GM21447 (cell line): ENCODE measurements at regions not wholly inside any gene's neighbourhood (a gene's known extent, or its start where the extent isn't known, plus 50 kb on each side); places are given as distances from the start of the nearest gene placed in this dataset.
"Not testable (repeated sequence)": the region's sequence is repeated elsewhere in the genome, so short reads cannot be mapped to it uniquely, and the experiment has no call there.

Source experiments
- ATAC-seq: cut with Tn5 transposase; IDR thresholded peaks from one replicate; pipeline ENCODE4 v1.9.1; 2021; ENCODE audit not compliant: unreplicated experiment

GRCh38 chr10:109126541-109126940 is 796.8 kb downstream of the XPNPEP1 start:
- no peak for ATAC-seq

DNA sequence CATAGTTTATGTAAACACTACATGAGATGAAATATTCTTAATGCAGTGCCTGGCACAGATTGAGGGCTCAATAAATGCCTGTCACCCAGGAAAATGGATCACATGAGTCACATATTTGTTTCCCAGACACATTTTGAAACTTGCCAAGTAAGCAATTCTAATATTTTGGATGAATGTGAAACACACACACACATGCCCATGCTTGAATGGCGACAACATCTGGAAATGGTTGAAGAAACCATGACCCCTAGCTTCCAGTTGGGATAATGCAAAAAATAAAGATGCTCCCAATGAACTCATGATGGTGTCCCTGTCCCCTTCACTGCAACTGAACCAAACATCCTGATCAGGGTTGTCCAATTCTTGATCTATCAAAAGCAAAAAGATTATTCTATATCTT is 797.3 kb downstream of the XPNPEP1 start:
- ATAC-seq = no peak

DNA sequence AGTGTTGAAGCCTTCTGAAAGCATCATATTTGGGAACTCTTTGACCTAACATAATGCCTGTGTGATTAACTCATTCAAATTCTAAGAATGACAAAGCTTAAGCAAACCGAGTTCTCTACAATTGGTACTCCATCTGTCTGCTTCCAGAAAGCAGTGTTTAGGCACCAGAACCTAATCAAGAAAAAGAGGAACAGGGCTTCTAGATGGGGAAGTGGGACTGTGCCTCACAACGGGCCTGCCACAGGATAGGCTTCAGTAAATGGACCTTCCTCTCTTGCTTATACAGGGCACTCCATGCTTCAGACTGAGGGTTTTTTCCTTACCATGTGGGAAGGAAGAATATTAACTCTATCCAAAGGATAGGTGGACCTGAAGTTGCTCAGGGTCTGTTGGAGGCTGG is 808.1 kb downstream of the XPNPEP1 start:
- ATAC-seq = no peak

DNA sequence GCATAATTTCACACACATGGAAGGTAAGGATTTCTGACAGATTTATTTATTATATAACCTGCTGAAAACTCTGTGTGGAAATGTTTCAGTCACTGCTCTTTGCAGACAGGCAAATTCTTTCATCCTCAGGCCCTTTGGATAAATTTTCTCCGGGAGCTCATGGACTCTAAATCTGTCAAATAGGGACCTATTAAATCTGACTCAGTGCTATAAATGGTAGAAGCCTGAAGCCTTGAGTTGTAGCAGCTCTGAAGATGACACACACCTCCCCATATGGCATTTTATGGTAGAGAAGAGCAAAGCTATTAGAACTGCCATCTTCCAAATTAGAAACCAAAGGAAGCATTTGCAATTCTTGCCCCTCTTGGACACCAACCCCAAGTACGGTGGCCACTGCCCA is 808.7 kb downstream of the XPNPEP1 start:
- no peak for ATAC-seq

GRCh38 chr10:109106604-109107003 is 816.7 kb downstream of the XPNPEP1 start:
- ATAC-seq = no peak

GRCh38 chr10:109105725-109106124 is 817.6 kb downstream of the XPNPEP1 start:
- ATAC-seq = no peak

- ATAC-seq = no peak
These were observed 818.5 kb downstream of the XPNPEP1 start for GRCh38 chr10:109104806-109105205.

DNA sequence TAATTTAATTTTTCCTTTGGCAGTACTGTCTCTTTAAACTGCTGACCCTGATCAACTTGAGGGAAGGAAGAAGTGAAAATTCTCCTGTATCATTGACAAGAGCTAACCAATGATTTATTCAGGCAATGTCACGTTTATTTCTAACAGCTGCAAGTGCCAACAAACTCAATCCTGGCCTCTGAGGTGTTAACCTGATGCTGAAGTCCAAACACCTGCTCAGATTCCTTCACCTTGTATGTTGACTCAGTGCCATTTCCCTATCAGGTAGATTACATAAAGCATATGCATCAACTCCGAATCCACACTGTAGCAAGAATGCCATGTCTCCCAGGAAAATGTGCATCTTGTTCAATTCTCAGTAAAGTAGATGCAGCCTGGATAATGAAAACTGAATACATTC is 820.0 kb downstream of the XPNPEP1 start:
- ATAC-seq = no peak

- no peak for ATAC-seq
These were observed 833.5 kb downstream of the XPNPEP1 start for GRCh38 chr10:109089779-109090178.

GRCh38 chr10:109071539-109071938 is 851.8 kb downstream of the XPNPEP1 start:
- ATAC-seq = no peak

- ATAC-seq = no peak
These were observed 852.8 kb downstream of the XPNPEP1 start for GRCh38 chr10:109070492-109070891.

GRCh38 chr10:109067031-109067430 is 856.3 kb downstream of the XPNPEP1 start:
- ATAC-seq = no peak

- ATAC-seq = no peak
These were observed 857.5 kb downstream of the XPNPEP1 start for GRCh38 chr10:109065821-109066220.

DNA sequence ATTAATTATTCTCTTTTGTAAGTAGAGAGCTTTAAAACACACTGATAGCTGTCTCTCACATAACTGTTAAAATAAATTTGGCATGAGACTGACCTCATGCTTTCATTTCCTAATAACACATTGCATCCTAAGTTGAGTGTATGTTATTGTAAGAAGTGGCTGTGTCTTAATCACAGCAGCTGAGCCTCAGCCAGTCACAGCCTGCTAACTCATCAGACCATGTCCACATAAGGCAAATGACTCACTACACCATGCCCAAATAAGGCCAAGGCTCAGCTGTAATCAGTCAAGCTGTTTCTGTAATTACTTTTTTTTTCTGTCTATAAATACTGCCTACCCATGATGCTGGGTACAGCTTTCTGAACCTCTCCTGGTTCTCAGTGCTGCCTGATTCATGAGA is 860.9 kb downstream of the XPNPEP1 start:
- ATAC-seq = no peak

DNA sequence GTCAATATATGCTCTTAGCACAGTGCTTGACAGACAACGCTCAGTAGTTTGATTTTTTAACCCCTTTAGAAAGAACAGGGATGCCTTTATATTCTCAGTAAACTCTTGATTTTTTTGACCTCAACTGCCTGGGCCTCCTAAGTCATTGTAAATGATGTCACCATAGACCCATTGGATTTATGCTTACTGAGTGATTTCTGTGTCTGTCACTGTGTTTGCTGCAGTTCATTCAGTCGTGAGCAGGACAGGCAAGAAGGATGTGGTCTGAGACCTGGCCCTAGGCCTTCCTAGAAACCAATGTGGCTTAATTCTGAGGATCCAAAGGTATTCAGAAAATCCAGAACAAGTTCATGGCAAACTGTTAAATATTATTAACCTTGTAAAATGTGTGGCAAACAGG is 868.1 kb downstream of the XPNPEP1 start:
- ATAC-seq = no peak

GRCh38 chr10:109047856-109048255 is 875.5 kb downstream of the XPNPEP1 start:
- ATAC-seq = no peak

GRCh38 chr10:109046427-109046826 is 876.9 kb downstream of the XPNPEP1 start:
- not testable (repeated sequence) for ATAC-seq

DNA sequence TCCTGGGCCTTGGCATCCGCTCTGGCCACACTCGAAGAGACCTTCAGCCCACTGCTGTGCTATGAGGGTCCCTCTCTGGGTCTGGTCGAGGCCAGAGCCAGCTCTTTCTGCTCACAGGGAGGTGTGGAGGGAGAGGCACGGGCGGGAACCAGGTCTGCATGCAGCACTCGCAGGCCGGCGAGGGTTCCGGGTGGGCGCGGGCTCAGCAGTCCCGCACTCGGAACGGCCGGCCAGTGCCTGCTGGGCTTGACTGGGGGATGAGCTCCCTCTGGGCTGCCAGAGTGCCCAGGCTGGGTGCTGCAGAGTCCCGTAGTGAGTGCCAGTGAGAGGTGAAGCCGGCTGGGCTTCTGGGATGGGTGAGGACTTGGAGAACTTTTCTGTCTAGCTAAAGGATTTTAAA is 882.7 kb downstream of the XPNPEP1 start:
- no peak for ATAC-seq

DNA sequence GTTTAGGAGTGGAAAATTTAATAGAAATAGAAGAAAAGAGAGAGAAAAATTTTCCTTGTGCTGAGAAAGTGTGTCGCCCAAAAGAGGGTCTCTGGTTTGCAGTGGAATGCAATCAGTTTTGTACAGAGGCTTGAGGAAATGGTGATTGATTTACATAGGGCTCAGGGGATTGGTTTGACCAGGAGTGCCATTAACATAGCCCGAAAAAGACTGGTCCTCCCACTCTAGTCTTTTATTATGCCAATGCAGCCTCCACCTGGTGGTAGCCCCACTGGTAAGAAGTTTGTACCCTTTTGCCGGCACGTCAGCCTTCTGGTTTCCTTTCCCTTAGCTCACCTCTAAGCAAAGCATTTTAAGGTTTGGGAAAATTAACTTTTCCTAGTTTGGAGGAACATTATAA is 885.3 kb downstream of the XPNPEP1 start:
- no peak for ATAC-seq

GRCh38 chr10:109030581-109031210 is 892.6 kb downstream of the XPNPEP1 start:
- no peak for ATAC-seq

- no peak for ATAC-seq
These were observed 893.4 kb downstream of the XPNPEP1 start for GRCh38 chr10:109029870-109030269.

- no peak for ATAC-seq
These were observed 895.7 kb downstream of the XPNPEP1 start for GRCh38 chr10:109027534-109028185.

- ATAC-seq = no peak
These were observed 898.1 kb downstream of the XPNPEP1 start for GRCh38 chr10:109025172-109025571.
